ENCODE measurements at regions not wholly inside any gene's neighbourhood (a gene's known extent, or its start where the extent isn't known, plus 50 kb on each side); places are given as distances from the start of the nearest gene placed in this dataset.

- Mint-ChIP-seq H3K4me1 (ENCODE audit: low read depth) (peaks cover 60% of the 10 kb centered on the region), H3K4me3 (ENCODE audit: unreplicated experiment) (no peak overlapping the region), H3K27ac (ENCODE audit: unreplicated experiment) (peak overlapping the region; percentile 29), H3K9me3 (ENCODE audit: low read depth) (no peaks in the 10 kb centered on the region), H3K27me3 (ENCODE audit: low read depth) (no peaks in the 10 kb centered on the region), H3K36me3 (ENCODE audit: low read depth) (no peaks in the 10 kb centered on the region)
- TF ChIP-seq CTCF (IDR thresholded peaks at IDR 0.05) = no peak
- no peak for DNase-seq (ENCODE audit: low spot score)
Measured at GRCh38 chr5:142542078-142542477, 143.8 kb downstream of the FGF1 start.

GRCh38 chr5:142540922-142541422, 144.9 kb downstream of the FGF1 start:
- Mint-ChIP-seq H3K9me3 (ENCODE audit: low read depth) (no peaks in the 10 kb centered on the region), H3K36me3 (ENCODE audit: low read depth) (no peaks in the 10 kb centered on the region), H3K4me1 (ENCODE audit: low read depth) (peaks cover 57% of the 10 kb centered on the region), H3K27me3 (ENCODE audit: low read depth) (no peaks in the 10 kb centered on the region), H3K27ac (ENCODE audit: unreplicated experiment) (peak overlapping the region; percentile 84), H3K4me3 (ENCODE audit: unreplicated experiment) (peak overlapping the region; percentile 28)
- no peak for TF ChIP-seq CTCF (IDR thresholded peaks at IDR 0.05)
- no peak for DNase-seq (ENCODE audit: low spot score)

GRCh38 chr5:142539154-142539740, 146.6 kb downstream of the FGF1 start:
- peaks cover 10% of the 10 kb centered on the region for H3K9me3 Mint-ChIP-seq (ENCODE audit: low read depth)
- H3K27me3 Mint-ChIP-seq (ENCODE audit: low read depth) = no peaks in the 10 kb centered on the region
- H3K27ac Mint-ChIP-seq (ENCODE audit: unreplicated experiment) = no peak overlapping the region
- peaks cover 2% of the 10 kb centered on the region for H3K36me3 Mint-ChIP-seq (ENCODE audit: low read depth)
- H3K4me3 Mint-ChIP-seq (ENCODE audit: unreplicated experiment) = no peak overlapping the region
- peaks cover 40% of the 10 kb centered on the region for H3K4me1 Mint-ChIP-seq (ENCODE audit: low read depth)
- no peak for TF ChIP-seq CTCF (IDR thresholded peaks at IDR 0.05)
- no peak for DNase-seq (ENCODE audit: low spot score)

GRCh38 chr5:142537938-142538337, 148.0 kb downstream of the FGF1 start:
- DNase-seq (ENCODE audit: low spot score) = no peak
- peaks cover 27% of the 10 kb centered on the region for H3K4me1 Mint-ChIP-seq (ENCODE audit: low read depth)
- H3K27me3 Mint-ChIP-seq (ENCODE audit: low read depth) = no peaks in the 10 kb centered on the region
- no peak overlapping the region for H3K27ac Mint-ChIP-seq (ENCODE audit: unreplicated experiment)
- no peak overlapping the region for H3K4me3 Mint-ChIP-seq (ENCODE audit: unreplicated experiment)
- peaks cover 12% of the 10 kb centered on the region for H3K9me3 Mint-ChIP-seq (ENCODE audit: low read depth)
- no peak for TF ChIP-seq CTCF (IDR thresholded peaks at IDR 0.05)
- H3K36me3 Mint-ChIP-seq (ENCODE audit: low read depth) = peaks cover 2% of the 10 kb centered on the region

- Mint-ChIP-seq H3K27ac (ENCODE audit: unreplicated experiment) (no peak overlapping the region), H3K9me3 (ENCODE audit: low read depth) (peaks cover 12% of the 10 kb centered on the region), H3K4me1 (ENCODE audit: low read depth) (peaks cover 8% of the 10 kb centered on the region), H3K27me3 (ENCODE audit: low read depth) (no peaks in the 10 kb centered on the region), H3K36me3 (ENCODE audit: low read depth) (peaks cover 2% of the 10 kb centered on the region), H3K4me3 (ENCODE audit: unreplicated experiment) (no peak overlapping the region)
- no peak for TF ChIP-seq CTCF (IDR thresholded peaks at IDR 0.05)
- no peak for DNase-seq (ENCODE audit: low spot score)
Measured at GRCh38 chr5:142532781-142533176, 153.1 kb downstream of the FGF1 start.

Measured in chondrocyte (in vitro differentiated cells).